B cell (primary cell): ENCODE measurements at regions not wholly inside any gene's neighbourhood (a gene's known extent, or its start where the extent isn't known, plus 50 kb on each side); places are given as distances from the start of the nearest gene placed in this dataset.

Source experiments
- CTCF ChIP-seq: fragments of 200-600 bp; IDR thresholded peaks from one replicate; pipeline ENCODE4 v1.8.0; 2022; ENCODE audit warnings: antibody characterized with exemption, mild to moderate bottlenecking
- EZH2 ChIP-seq: IDR thresholded peaks from 2 replicates; pipeline ENCODE4 v1.6.1; 2012; ENCODE audit warnings: borderline replicate concordance, low read depth, mild to moderate bottlenecking, moderate library complexity, low read length; ENCODE audit not compliant: insufficient read depth, poor library complexity, severe bottlenecking

GRCh38 chr13:40271271-40271885 is 395.1 kb downstream of the FOXO1 start:
- TF ChIP-seq CTCF (no peak), EZH2 (no peak)
